Chondrocyte (in vitro differentiated cells): ENCODE measurements at regions not wholly inside any gene's neighbourhood (a gene's known extent, or its start where the extent isn't known, plus 50 kb on each side); places are given as distances from the start of the nearest gene placed in this dataset.

ENCODE experiments used
- DNase-seq: peaks from one replicate; pipeline ENCODE4 v3.0.0; 2021; ENCODE audit warnings: mixed read lengths, low spot score
- H3K27ac Mint-ChIP-seq: one replicate; pipeline ENCODE4 v1.8.0; 2021; ENCODE audit warnings: mild to moderate bottlenecking, moderate library complexity, mixed read lengths; ENCODE audit not compliant: unreplicated experiment
- H3K27me3 Mint-ChIP-seq: 2 replicates; pipeline ENCODE4 v1.8.0; 2021; ENCODE audit warnings: low read depth, mixed read lengths
- H3K36me3 Mint-ChIP-seq: 2 replicates; pipeline ENCODE4 v1.8.0; 2021; ENCODE audit warnings: low read depth, mixed read lengths
- H3K4me1 Mint-ChIP-seq: 2 replicates; pipeline ENCODE4 v1.8.0; 2021; ENCODE audit warnings: low read depth, mild to moderate bottlenecking, mixed read lengths
- H3K4me3 Mint-ChIP-seq: one replicate; pipeline ENCODE4 v1.8.0; 2021; ENCODE audit warnings: mild to moderate bottlenecking, moderate library complexity, mixed read lengths; ENCODE audit not compliant: unreplicated experiment
- H3K9me3 Mint-ChIP-seq: 2 replicates; pipeline ENCODE4 v1.8.0; 2021; ENCODE audit warnings: low read depth, mixed read lengths
- CTCF ChIP-seq: fragments of 200-600 bp; sonication (generic); IDR thresholded peaks from 2 replicates; pipeline ENCODE4 v1.5.0; 2021; ENCODE audit warnings: antibody characterized with exemption, mild to moderate bottlenecking, moderate library complexity

- no peaks in the 10 kb centered on the region for H3K36me3 Mint-ChIP-seq
Observed at GRCh38 chr3:5735896-5736295, 548.4 kb downstream of the EDEM1 start.

GRCh38 chr3:5739299-5739935 is 551.9 kb downstream of the EDEM1 start:
- Mint-ChIP-seq H3K27me3 (no peaks in the 10 kb centered on the region), H3K27ac (no peak overlapping the region), H3K36me3 (no peaks in the 10 kb centered on the region), H3K4me1 (no peaks in the 10 kb centered on the region), H3K9me3 (peaks cover 3% of the 10 kb centered on the region), H3K4me3 (no peak overlapping the region)
- TF ChIP-seq CTCF = no peak
- no peak for DNase-seq

More at GRCh38 chr3:5735896-5736295, 548.4 kb downstream of the EDEM1 start:
- no peaks in the 10 kb centered on the region for H3K4me1 Mint-ChIP-seq
- no peaks in the 10 kb centered on the region for H3K27me3 Mint-ChIP-seq
- no peak overlapping the region for H3K4me3 Mint-ChIP-seq
- H3K27ac Mint-ChIP-seq = no peak overlapping the region
- no peak for DNase-seq
- H3K9me3 Mint-ChIP-seq = peaks cover 3% of the 10 kb centered on the region
- no peak for TF ChIP-seq CTCF

GRCh38 chr3:5739949-5740348 is 552.4 kb downstream of the EDEM1 start:
- no peaks in the 10 kb centered on the region for H3K27me3 Mint-ChIP-seq
- no peak for DNase-seq
- H3K4me3 Mint-ChIP-seq = no peak overlapping the region
- H3K36me3 Mint-ChIP-seq = no peaks in the 10 kb centered on the region
- peaks cover 3% of the 10 kb centered on the region for H3K9me3 Mint-ChIP-seq
- TF ChIP-seq CTCF = no peak
- H3K4me1 Mint-ChIP-seq = no peaks in the 10 kb centered on the region
- no peak overlapping the region for H3K27ac Mint-ChIP-seq

GRCh38 chr3:5741017-5741416 is 553.5 kb downstream of the EDEM1 start:
- Mint-ChIP-seq H3K36me3 (no peaks in the 10 kb centered on the region), H3K4me1 (no peaks in the 10 kb centered on the region), H3K27ac (no peak overlapping the region), H3K27me3 (no peaks in the 10 kb centered on the region), H3K9me3 (peaks cover 3% of the 10 kb centered on the region), H3K4me3 (no peak overlapping the region)
- DNase-seq = no peak
- no peak for TF ChIP-seq CTCF

- H3K36me3 Mint-ChIP-seq = no peaks in the 10 kb centered on the region
- no peak overlapping the region for H3K4me3 Mint-ChIP-seq
- H3K9me3 Mint-ChIP-seq = peaks cover 12% of the 10 kb centered on the region
- H3K27me3 Mint-ChIP-seq = no peaks in the 10 kb centered on the region
- no peak for DNase-seq
- H3K4me1 Mint-ChIP-seq = no peaks in the 10 kb centered on the region
- no peak for TF ChIP-seq CTCF
- no peak overlapping the region for H3K27ac Mint-ChIP-seq
Observed at GRCh38 chr3:5750091-5750490, 562.6 kb downstream of the EDEM1 start.
